Left ventricle myocardium inferior (tissue), 1 donor: ENCODE measurements at regions not wholly inside any gene's neighbourhood (a gene's known extent, or its start where the extent isn't known, plus 50 kb on each side); places are given as distances from the start of the nearest gene placed in this dataset.

ENCODE experiments used
- DNase-seq: peaks from one replicate; pipeline ENCODE4 v3.0.0-alpha.2; 2020
- H3K27ac ChIP-seq: fragments of 200-600 bp; replicated peaks from 2 replicates; pipeline ENCODE4 v1.8.0; 2021
- H3K27me3 ChIP-seq: fragments of 200-600 bp; 2 replicates; pipeline ENCODE4 v1.8.0; 2021; ENCODE audit warnings: low read depth
- H3K36me3 ChIP-seq: fragments of 200-600 bp; 2 replicates; pipeline ENCODE4 v1.8.0; 2021
- H3K4me1 ChIP-seq: fragments of 200-600 bp; 2 replicates; pipeline ENCODE4 v1.8.0; 2021
- H3K4me3 ChIP-seq: fragments of 200-600 bp; 2 replicates; pipeline ENCODE4 v1.8.0; 2021; ENCODE audit warnings: mild to moderate bottlenecking, moderate library complexity
- H3K9me3 ChIP-seq: fragments of 200-600 bp; replicated peaks from 2 replicates; pipeline ENCODE4 v1.8.0; 2021
- intact Hi-C: fragments of 100-400 bp; cut with micrococcal nuclease; formaldehyde crosslinking; loops from one replicate; pipeline ENCODE4 v1.11.0; 2022
- TF ChIP-seq, protein P1 (sequence below): fragments of 200-600 bp; IDR thresholded peaks from 2 replicates; pipeline ENCODE4 v1.8.0; 2021; ENCODE audit warnings: antibody characterized with exemption, mild to moderate bottlenecking, borderline replicate concordance
- donor health status: DM: no; HTN: yes; CAD: no; lungs with severe emphysema.

DNA sequence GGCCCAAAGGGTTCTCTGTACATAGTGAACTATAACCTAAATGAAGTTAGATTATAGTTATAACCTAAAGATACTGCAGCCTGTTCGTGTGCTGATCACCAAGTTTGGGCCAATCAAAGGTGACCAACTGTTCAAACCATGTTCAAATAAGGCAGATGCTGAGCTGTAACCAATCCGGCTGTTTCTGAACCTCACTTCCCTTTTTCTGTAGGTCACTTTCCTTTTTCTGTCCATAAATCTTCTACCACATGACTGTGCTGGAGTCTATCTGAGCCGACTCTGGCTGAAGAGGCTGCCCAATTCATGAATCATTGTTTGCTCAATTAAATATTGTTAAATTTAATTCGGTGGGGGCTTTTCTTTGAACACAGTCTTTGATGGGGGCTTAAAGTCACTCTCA, 1920.2 kb downstream of the MAT2B start:
- Histone ChIP-seq H3K36me3 (no peaks in the 10 kb centered on the region), H3K4me3 (no peak overlapping the region), H3K4me1 (no peaks in the 10 kb centered on the region), H3K9me3 (peaks cover 12% of the 10 kb centered on the region), H3K27me3 (no peaks in the 10 kb centered on the region), H3K27ac (no peak overlapping the region)
- intact Hi-C loops, result no loop called here
- no peak for DNase-seq
- TF ChIP-seq, protein P1, sequence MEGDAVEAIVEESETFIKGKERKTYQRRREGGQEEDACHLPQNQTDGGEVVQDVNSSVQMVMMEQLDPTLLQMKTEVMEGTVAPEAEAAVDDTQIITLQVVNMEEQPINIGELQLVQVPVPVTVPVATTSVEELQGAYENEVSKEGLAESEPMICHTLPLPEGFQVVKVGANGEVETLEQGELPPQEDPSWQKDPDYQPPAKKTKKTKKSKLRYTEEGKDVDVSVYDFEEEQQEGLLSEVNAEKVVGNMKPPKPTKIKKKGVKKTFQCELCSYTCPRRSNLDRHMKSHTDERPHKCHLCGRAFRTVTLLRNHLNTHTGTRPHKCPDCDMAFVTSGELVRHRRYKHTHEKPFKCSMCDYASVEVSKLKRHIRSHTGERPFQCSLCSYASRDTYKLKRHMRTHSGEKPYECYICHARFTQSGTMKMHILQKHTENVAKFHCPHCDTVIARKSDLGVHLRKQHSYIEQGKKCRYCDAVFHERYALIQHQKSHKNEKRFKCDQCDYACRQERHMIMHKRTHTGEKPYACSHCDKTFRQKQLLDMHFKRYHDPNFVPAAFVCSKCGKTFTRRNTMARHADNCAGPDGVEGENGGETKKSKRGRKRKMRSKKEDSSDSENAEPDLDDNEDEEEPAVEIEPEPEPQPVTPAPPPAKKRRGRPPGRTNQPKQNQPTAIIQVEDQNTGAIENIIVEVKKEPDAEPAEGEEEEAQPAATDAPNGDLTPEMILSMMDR, result no peak

DNA sequence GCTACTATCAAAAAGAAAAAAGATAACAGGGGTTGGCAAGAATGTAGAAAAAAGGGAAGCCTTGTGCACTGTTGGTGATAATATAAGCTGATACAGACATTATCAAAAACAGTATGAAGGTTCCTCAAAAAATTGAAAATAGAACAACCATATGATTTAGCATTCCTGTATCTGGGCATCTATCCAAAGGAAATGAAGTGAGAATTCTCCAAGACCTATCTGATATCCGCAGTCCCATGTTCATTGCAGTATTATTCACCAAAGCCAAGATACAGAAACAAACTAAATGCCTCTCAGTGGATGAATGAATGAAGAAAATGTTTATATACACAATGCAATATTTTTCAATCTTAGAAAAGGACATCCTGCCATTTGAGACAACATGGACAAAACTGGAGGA, 1943.3 kb downstream of the MAT2B start:
- Histone ChIP-seq H3K4me1 (no peaks in the 10 kb centered on the region), H3K27ac (no peak overlapping the region), H3K4me3 (no peak overlapping the region), H3K27me3 (no peaks in the 10 kb centered on the region), H3K36me3 (no peaks in the 10 kb centered on the region), H3K9me3 (no peaks in the 10 kb centered on the region)
- intact Hi-C loops, result no loop called here
- TF ChIP-seq, protein P1, result no peak
- no peak for DNase-seq

DNA sequence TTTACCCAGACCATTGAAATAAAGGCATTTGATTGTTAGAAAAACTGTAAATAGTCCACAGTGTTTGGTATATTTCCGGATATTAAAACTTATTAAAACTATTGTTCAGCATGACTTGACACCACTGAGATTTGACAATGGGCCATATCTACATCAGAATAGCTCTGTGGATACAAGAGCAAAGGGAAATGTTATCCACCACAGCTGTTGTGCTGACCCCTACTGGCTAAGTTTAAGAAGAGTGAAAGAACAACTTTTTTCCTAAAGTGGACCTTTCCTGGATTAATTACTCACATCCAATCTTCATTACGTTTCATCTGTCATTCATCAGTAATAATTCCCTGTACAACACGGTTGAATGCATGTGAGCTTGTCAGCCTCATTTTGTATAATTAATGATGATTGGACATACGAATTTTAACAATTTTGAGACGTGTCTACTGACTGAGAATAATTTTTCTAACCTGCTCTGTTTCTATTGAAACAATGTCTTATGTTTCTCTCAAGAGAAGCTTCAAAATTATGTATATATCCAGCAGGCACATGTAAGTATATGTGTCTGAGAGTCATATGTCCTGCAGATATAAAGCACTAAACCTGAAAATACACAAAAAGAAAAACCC, 1952.6 kb downstream of the MAT2B start:
- H3K27me3 ChIP-seq, result no peaks in the 10 kb centered on the region

DNA sequence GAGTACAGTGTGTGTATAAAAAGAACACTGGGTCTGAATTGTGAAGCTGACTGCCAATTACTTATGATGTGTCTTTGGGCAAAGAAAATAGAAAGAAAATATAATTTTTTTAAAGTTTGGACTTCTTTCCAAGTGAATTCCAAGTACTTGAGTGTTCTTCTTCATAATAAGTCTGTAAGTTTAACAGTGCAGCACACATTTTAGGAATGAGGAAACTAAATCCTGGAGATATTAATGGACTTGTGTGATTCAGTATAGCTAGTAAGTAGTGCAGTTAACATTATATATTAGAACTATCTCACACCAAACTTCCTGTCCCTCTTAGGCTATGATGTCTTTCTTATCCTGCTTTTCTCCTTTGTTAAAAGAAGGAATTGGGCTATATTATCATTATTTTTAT, 1953.8 kb downstream of the MAT2B start:
- no peaks in the 10 kb centered on the region for H3K36me3 ChIP-seq
- no peak for DNase-seq
- TF ChIP-seq, protein P1, result no peak
- H3K27me3 ChIP-seq, result no peaks in the 10 kb centered on the region
- H3K9me3 ChIP-seq, result no peaks in the 10 kb centered on the region
- no peak overlapping the region for H3K27ac ChIP-seq
- no peak overlapping the region for H3K4me3 ChIP-seq
- intact Hi-C loops, result no loop called here
- no peaks in the 10 kb centered on the region for H3K4me1 ChIP-seq

More for the DNA sequence above, 1952.6 kb downstream of the MAT2B start:
- Histone ChIP-seq H3K27ac (no peak overlapping the region), H3K4me3 (no peak overlapping the region), H3K4me1 (no peaks in the 10 kb centered on the region), H3K36me3 (no peaks in the 10 kb centered on the region), H3K9me3 (no peaks in the 10 kb centered on the region)
- TF ChIP-seq, protein P1, result peak; percentile 18
- intact Hi-C loops, result no loop called here
- no peak for DNase-seq

DNA sequence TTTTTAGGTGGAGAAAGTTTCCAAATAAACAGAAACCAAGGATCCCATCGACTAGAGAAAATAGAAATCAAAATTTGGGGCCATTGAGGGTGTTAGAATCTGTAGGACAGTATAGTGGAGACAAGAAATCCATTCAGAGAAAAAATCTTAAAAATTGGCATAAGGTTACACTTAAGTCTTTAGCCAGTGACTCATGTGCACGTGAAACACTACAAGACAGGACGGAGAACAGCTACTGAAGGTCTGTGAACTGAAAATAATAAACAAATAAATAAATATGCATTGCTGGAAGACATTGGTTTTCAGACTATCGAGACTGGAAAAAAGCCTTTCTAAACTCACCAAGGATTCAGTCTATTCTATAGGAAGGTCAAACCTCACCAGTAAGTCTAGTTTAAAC, 1955.5 kb downstream of the MAT2B start:
- DNase-seq, result no peak
- H3K4me1 ChIP-seq, result no peaks in the 10 kb centered on the region
- H3K4me3 ChIP-seq, result no peak overlapping the region
- no peaks in the 10 kb centered on the region for H3K36me3 ChIP-seq
- intact Hi-C loops, result no loop called here
- TF ChIP-seq, protein P1, result no peak
- no peaks in the 10 kb centered on the region for H3K27me3 ChIP-seq
- H3K27ac ChIP-seq, result no peak overlapping the region
- H3K9me3 ChIP-seq, result no peaks in the 10 kb centered on the region

DNA sequence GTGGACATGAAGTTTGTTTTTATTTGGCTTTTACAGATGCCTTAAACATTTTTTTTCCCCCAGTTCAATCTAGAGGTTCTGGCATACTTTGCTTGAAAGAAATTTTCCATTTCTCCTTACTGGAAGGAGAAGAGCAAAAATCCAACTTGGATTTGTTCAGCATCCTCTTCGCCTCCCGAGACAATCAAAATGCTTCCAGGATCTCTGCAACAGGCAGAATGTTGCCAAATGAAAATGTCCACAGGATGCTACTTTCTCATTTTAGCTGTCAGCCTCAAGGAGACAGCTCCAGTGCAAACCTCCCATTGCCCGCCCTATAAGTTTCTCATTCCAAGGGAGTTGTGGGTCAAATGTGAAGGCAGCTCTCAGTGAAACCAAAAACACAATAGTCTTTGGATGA, 1972.1 kb downstream of the MAT2B start:
- intact Hi-C loops, result no loop called here
- Histone ChIP-seq H3K36me3 (no peaks in the 10 kb centered on the region), H3K4me1 (no peaks in the 10 kb centered on the region), H3K4me3 (no peak overlapping the region), H3K9me3 (no peaks in the 10 kb centered on the region), H3K27me3 (no peaks in the 10 kb centered on the region), H3K27ac (no peak overlapping the region)
- TF ChIP-seq, protein P1, result no peak
- DNase-seq, result no peak
